Endodermal cell (in vitro differentiated cells): ENCODE measurements at regions not wholly inside any gene's neighbourhood (a gene's known extent, or its start where the extent isn't known, plus 50 kb on each side); places are given as distances from the start of the nearest gene placed in this dataset.
"Not testable (repeated sequence)": the region's sequence is repeated elsewhere in the genome, so short reads cannot be mapped to it uniquely, and the experiment has no call there.

Source experiments
- DNase-seq: peaks from one replicate; pipeline ENCODE4 v3.0.0-alpha.2; 2017
- H3K27ac ChIP-seq: 2 replicates; pipeline ENCODE4 v1.5.1; 2013; ENCODE audit warnings: mild to moderate bottlenecking, low read depth, low read length, moderate library complexity
- H3K27me3 ChIP-seq: 2 replicates; pipeline ENCODE4 v1.6.1; 2013; ENCODE audit warnings: mild to moderate bottlenecking, low read length, moderate library complexity; ENCODE audit not compliant: insufficient read depth, control insufficient read depth, poor library complexity, severe bottlenecking
- H3K36me3 ChIP-seq: 2 replicates; pipeline ENCODE4 v1.7.0; 2013; ENCODE audit warnings: mild to moderate bottlenecking, low read length, moderate library complexity; ENCODE audit not compliant: control insufficient read depth, insufficient read depth
- H3K4me1 ChIP-seq: one replicate; pipeline ENCODE4 v1.7.0; 2013; ENCODE audit warnings: low read length; ENCODE audit not compliant: control insufficient read depth, insufficient read depth
- H3K4me3 ChIP-seq: 2 replicates; pipeline ENCODE4 v1.5.1; 2013; ENCODE audit warnings: mild to moderate bottlenecking, low read length, moderate library complexity
- H3K9ac ChIP-seq: 2 replicates; pipeline ENCODE4 v1.6.1; 2013; ENCODE audit warnings: mild to moderate bottlenecking, low read length, moderate library complexity; ENCODE audit not compliant: poor library complexity, severe bottlenecking; ENCODE audit errors: extremely low read depth
- H3K9me3 ChIP-seq: 2 replicates; pipeline ENCODE4 v1.6.1; 2013; ENCODE audit warnings: mild to moderate bottlenecking, low read length, moderate library complexity; ENCODE audit not compliant: control insufficient read depth
- H3K27ac Mint-ChIP-seq: 2 replicates; pipeline ENCODE4 v1.8.0; 2020; ENCODE audit warnings: mixed read lengths
- H3K27me3 Mint-ChIP-seq: 2 replicates; pipeline ENCODE4 v1.8.0; 2021; ENCODE audit warnings: mild to moderate bottlenecking, mixed read lengths; ENCODE audit not compliant: insufficient read depth
- H3K36me3 Mint-ChIP-seq: 2 replicates; pipeline ENCODE4 v1.8.0; 2020; ENCODE audit warnings: low read depth, mixed read lengths
- H3K4me1 Mint-ChIP-seq: 2 replicates; pipeline ENCODE4 v1.8.0; 2020; ENCODE audit warnings: mixed read lengths
- H3K4me3 Mint-ChIP-seq: 2 replicates; pipeline ENCODE4 v1.8.0; 2020; ENCODE audit warnings: mild to moderate bottlenecking, moderate library complexity, mixed read lengths
- H3K9me3 Mint-ChIP-seq: 2 replicates; pipeline ENCODE4 v1.8.0; 2020; ENCODE audit warnings: mild to moderate bottlenecking, mixed read lengths
- WGBS, 2 experiments: methylation state at CpG; one replicate each; pipeline versions ENCODE4 v1.1.5 to v1.1.7; 2013; ENCODE audit warnings: missing lambda C conversion rate in 2 of 2, mixed read lengths in 1 of 2; ENCODE audit not compliant: insufficient coverage in 1 of 2, insufficient read length in 1 of 2; 5-methylcytosine and 5-hydroxymethylcytosine counted together
- TF ChIP-seq, protein P1 (sequence below): fragments of 200-600 bp; sonication (generic); conservative IDR thresholded peaks from 2 replicates; pipeline ENCODE4 v1.5.0; 2021; ENCODE audit warnings: antibody characterized with exemption, mild to moderate bottlenecking

DNA sequence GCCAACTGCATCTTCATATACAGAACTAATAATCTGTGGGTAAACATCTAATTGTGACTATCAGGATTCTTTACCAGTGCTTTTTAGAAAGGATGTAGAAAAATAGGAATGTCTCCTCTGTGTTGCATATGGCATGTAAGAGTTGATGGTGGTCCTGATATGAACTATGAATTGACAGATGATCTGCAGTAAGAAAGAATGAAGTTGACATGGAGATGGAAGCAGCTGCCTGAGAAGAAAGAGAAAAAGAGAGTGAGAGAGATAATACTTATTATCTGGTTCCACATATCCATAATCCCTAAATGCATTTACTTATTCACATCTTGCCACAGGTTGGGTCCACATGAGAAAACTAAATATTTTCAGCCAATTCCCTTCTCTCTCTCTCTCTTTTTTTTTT is 1022.9 kb downstream of the SLC6A15 start:
- no peaks in the 10 kb centered on the region for H3K4me1 Mint-ChIP-seq
- H3K9ac ChIP-seq, result no peak overlapping the region
- no peaks in the 10 kb centered on the region for H3K36me3 ChIP-seq
- no peak for DNase-seq
- no peak overlapping the region for H3K27ac Mint-ChIP-seq
- H3K4me3 ChIP-seq, result no peak overlapping the region
- no peaks in the 10 kb centered on the region for H3K4me1 ChIP-seq
- TF ChIP-seq, protein P1, sequence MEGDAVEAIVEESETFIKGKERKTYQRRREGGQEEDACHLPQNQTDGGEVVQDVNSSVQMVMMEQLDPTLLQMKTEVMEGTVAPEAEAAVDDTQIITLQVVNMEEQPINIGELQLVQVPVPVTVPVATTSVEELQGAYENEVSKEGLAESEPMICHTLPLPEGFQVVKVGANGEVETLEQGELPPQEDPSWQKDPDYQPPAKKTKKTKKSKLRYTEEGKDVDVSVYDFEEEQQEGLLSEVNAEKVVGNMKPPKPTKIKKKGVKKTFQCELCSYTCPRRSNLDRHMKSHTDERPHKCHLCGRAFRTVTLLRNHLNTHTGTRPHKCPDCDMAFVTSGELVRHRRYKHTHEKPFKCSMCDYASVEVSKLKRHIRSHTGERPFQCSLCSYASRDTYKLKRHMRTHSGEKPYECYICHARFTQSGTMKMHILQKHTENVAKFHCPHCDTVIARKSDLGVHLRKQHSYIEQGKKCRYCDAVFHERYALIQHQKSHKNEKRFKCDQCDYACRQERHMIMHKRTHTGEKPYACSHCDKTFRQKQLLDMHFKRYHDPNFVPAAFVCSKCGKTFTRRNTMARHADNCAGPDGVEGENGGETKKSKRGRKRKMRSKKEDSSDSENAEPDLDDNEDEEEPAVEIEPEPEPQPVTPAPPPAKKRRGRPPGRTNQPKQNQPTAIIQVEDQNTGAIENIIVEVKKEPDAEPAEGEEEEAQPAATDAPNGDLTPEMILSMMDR, result no peak
- H3K9me3 Mint-ChIP-seq, result peaks cover 4% of the 10 kb centered on the region
- no peaks in the 10 kb centered on the region for H3K36me3 Mint-ChIP-seq
- H3K27ac ChIP-seq, result no peak overlapping the region
- H3K4me3 Mint-ChIP-seq, result no peak overlapping the region
- peaks cover 3% of the 10 kb centered on the region for H3K9me3 ChIP-seq
- no peaks in the 10 kb centered on the region for H3K27me3 ChIP-seq
- no peaks in the 10 kb centered on the region for H3K27me3 Mint-ChIP-seq

DNA sequence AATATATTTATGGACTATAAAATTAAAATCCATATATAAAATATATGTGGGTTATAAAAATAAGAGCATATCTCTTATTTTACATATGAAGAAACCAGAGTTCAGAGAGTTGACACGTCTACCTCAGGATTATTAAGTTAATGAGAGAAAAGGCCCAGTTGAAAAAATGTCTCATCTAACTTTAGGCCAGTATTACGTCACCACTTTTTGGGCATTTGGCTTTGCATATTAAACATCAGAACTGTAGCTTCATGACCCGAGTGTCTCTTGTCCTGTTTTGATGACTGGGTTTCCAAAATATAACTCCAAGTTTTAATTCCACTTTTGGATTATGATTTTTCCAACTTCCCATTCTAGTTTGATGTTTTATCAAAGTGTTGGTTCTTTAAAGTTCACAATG is 1026.1 kb downstream of the SLC6A15 start:
- H3K36me3 Mint-ChIP-seq, result no peaks in the 10 kb centered on the region
- Histone ChIP-seq H3K4me3 (no peak overlapping the region), H3K27ac (no peak overlapping the region), H3K4me1 (no peaks in the 10 kb centered on the region), H3K9ac (no peak overlapping the region), H3K36me3 (no peaks in the 10 kb centered on the region), H3K27me3 (no peaks in the 10 kb centered on the region), H3K9me3 (peaks cover 3% of the 10 kb centered on the region)
- DNase-seq, result no peak
- TF ChIP-seq, protein P1, result no peak
- H3K27ac Mint-ChIP-seq, result no peak overlapping the region
- no peaks in the 10 kb centered on the region for H3K4me1 Mint-ChIP-seq
- H3K27me3 Mint-ChIP-seq, result no peaks in the 10 kb centered on the region
- peaks cover 4% of the 10 kb centered on the region for H3K9me3 Mint-ChIP-seq
- WGBS, 2 experiments, result 91 to 95% methylated on average over 3 of the region's 3 CpGs
- H3K4me3 Mint-ChIP-seq, result no peak overlapping the region

DNA sequence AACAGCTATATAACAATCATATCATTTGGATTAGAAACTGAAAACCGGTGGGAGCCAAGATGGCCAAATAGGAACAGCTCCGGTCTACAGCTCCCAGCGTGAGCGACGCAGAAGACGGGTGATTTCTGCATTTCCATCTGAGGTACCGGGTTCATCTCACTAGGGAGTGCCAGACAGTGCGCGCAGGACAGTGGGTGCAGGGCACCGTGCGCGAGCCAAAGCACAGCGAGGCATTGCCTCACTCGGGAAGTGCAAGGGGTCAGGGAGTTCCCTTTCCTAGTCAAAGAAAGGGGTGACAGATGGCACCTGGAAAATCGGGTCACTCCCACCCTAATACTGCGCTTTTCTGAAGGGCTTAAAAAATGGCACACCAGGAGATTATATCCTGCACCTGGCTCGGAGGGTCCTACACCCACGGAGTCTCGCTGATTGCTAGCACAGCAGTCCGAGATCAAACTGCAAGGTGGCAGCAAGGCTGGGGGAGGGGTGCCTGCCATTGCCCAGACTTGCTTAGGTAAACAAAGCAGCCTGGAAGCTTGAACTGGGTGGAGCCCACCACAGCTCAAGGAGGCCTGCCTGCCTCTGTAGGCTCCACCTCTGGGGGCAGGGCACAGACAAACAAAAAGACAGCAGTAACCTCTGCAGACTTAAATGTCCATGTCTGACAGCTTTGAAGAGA is 1041.5 kb downstream of the SLC6A15 start:
- H3K27ac ChIP-seq, H3K9me3 ChIP-seq, H3K9ac ChIP-seq, H3K27me3 ChIP-seq, H3K27me3 Mint-ChIP-seq, DNase-seq, H3K36me3 ChIP-seq, H3K4me3 Mint-ChIP-seq, H3K36me3 Mint-ChIP-seq, H3K4me1 ChIP-seq, H3K4me3 ChIP-seq, H3K4me1 Mint-ChIP-seq, H3K27ac Mint-ChIP-seq: not testable (repeated sequence)
- 96% methylated on average over 4 to 20 of the region's 20 CpGs for WGBS, 2 experiments
- H3K9me3 Mint-ChIP-seq, result peaks cover 22% of the 10 kb centered on the region

DNA sequence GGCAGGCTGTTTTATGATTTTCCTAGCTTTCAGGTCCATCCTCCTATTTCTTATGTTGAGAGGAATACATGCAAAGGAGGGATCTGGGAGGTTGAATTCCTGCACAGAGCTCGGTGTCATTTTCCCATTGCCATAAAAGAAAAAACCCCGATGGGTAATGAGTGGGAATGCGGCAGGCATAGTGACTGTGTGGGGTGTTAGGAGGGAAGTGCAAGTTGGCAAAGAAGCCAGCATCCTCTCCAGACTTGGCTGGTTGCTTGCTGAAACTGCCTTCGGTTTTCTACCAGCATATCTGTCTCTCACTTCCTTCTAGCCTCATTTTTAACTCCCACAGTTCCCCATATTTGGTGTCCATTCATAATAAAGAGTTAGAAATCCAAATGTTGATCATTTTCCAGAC is 1046.1 kb downstream of the SLC6A15 start:
- Histone ChIP-seq H3K4me1 (no peaks in the 10 kb centered on the region), H3K27ac (no peak overlapping the region), H3K36me3 (no peaks in the 10 kb centered on the region), H3K9ac (no peak overlapping the region), H3K4me3 (no peak overlapping the region), H3K27me3 (no peaks in the 10 kb centered on the region), H3K9me3 (peaks cover 3% of the 10 kb centered on the region)
- no peaks in the 10 kb centered on the region for H3K36me3 Mint-ChIP-seq
- no peak overlapping the region for H3K4me3 Mint-ChIP-seq
- WGBS, 2 experiments, result 83 to 96% methylated on average over 3 to 4 of the region's 4 CpGs
- DNase-seq, result no peak
- TF ChIP-seq, protein P1, result no peak
- no peaks in the 10 kb centered on the region for H3K27me3 Mint-ChIP-seq
- peaks cover 9% of the 10 kb centered on the region for H3K9me3 Mint-ChIP-seq
- no peak overlapping the region for H3K27ac Mint-ChIP-seq
- no peaks in the 10 kb centered on the region for H3K4me1 Mint-ChIP-seq
